B cell (primary cell): ENCODE measurements at regions not wholly inside any gene's neighbourhood (a gene's known extent, or its start where the extent isn't known, plus 50 kb on each side); places are given as distances from the start of the nearest gene placed in this dataset.
"Not testable (repeated sequence)": the region's sequence is repeated elsewhere in the genome, so short reads cannot be mapped to it uniquely, and the experiment has no call there.

Experiments
- ATAC-seq: fragments of 200-7000 bp; cut with Tn5 transposase; one replicate; pipeline ENCODE4 v1.10.0; 2021; ENCODE audit warnings: low read depth, mild to moderate bottlenecking, moderate number of reproducible peaks, moderate library complexity
- CTCF ChIA-PET: fragments of 350-600 bp; sonication (Branson Sonifier 250); formaldehyde crosslinking; loops from one replicate; lab custom pipeline; 2021; ENCODE audit warnings: antibody characterized with exemption, inconsistent platforms; lab: Charles Lee
- POLR2A ChIA-PET: fragments of 350-600 bp; sonication (Branson Sonifier 250); formaldehyde crosslinking; loops from one replicate; lab custom pipeline; 2021; ENCODE audit warnings: antibody characterized with exemption; lab: Charles Lee
- DNase-seq: peaks from one replicate; pipeline ENCODE4 v3.0.0; 2013
- H2AFZ ChIP-seq: 2 replicates; pipeline ENCODE4 v1.6.1; 2012; ENCODE audit warnings: mild to moderate bottlenecking, low read depth, low read length; ENCODE audit not compliant: insufficient read depth, poor library complexity, severe bottlenecking
- H3K27ac ChIP-seq, 2 donors: 1 replicate in 1 of 2; 2 replicates in 1 of 2; pipeline ENCODE4 v1.5.1; 2012 to 2013; ENCODE audit warnings: low read length in 2 of 2, mild to moderate bottlenecking in 2 of 2, moderate library complexity in 1 of 2
- H3K27me3 ChIP-seq, 4 experiments: fragments of 200-600 bp in 1 of 4; sonication (generic) in 1 of 4; replicated peaks in 1 of 4; 1 replicate in 2 of 4; 2 replicates in 2 of 4; pipeline versions ENCODE4 v1.6.1 to v1.7.0; 2013 to 2016; ENCODE audit warnings: low read length in 3 of 4, mild to moderate bottlenecking in 2 of 4, mixed read lengths in 1 of 4, moderate library complexity in 1 of 4; ENCODE audit not compliant: insufficient read depth in 4 of 4, control insufficient read depth in 3 of 4; ENCODE audit errors: control extremely low read depth in 1 of 4
- H3K36me3 ChIP-seq, 2 experiments: replicated peaks in 1 of 2; 1 replicate in 1 of 2; 2 replicates in 1 of 2; pipeline versions ENCODE4 v1.6.1 to v1.7.1; 2013; ENCODE audit warnings: low read length in 1 of 2; ENCODE audit not compliant: insufficient read depth in 2 of 2, control insufficient read depth in 1 of 2; ENCODE audit errors: control extremely low read depth in 1 of 2, extremely low read depth in 1 of 2
- H3K4me1 ChIP-seq, 2 donors: fragments of 200-600 bp in 1 of 2; sonication (generic) in 1 of 2; 1 replicate in 1 of 2; 2 replicates in 1 of 2; pipeline versions ENCODE4 v1.5.1 to v1.6.1; 2013 to 2017; ENCODE audit warnings: low read length in 2 of 2; ENCODE audit not compliant: control insufficient read depth in 2 of 2, insufficient read depth in 2 of 2
- H3K4me2 ChIP-seq: replicated peaks from 2 replicates; pipeline ENCODE3; 2012; ENCODE audit warnings: mild to moderate bottlenecking, low read depth, low read length; ENCODE audit not compliant: poor library complexity, severe bottlenecking
- H3K4me3 ChIP-seq, 5 experiments: fragments of 200-600 bp in 1 of 5; sonication (generic) in 1 of 5; 1 replicate in 3 of 5; 2 replicates in 2 of 5; pipeline versions ENCODE4 v1.5.1 to v1.7.0; 2011 to 2016; ENCODE audit warnings: low read length in 4 of 5, mild to moderate bottlenecking in 4 of 5, low read depth in 2 of 5, control low read depth in 1 of 5, moderate library complexity in 1 of 5; ENCODE audit not compliant: insufficient read depth in 1 of 5; ENCODE audit errors: control extremely low read depth in 1 of 5, extremely low read depth in 1 of 5
- H3K79me2 ChIP-seq: fragments of 200-600 bp; sonication (generic); one replicate; pipeline ENCODE4 v1.6.0; 2016; ENCODE audit warnings: low read length; ENCODE audit not compliant: control insufficient read depth, insufficient read depth
- H3K9ac ChIP-seq: fragments of 200-600 bp; sonication (generic); 2 replicates; pipeline ENCODE4 v1.6.1; 2017; ENCODE audit warnings: mild to moderate bottlenecking, low read length, moderate library complexity
- H3K9me3 ChIP-seq, 3 donors: one replicate each; pipeline versions ENCODE4 v1.6.1 to v1.7.1; 2013; ENCODE audit warnings: low read length in 2 of 3; ENCODE audit not compliant: control insufficient read depth in 2 of 3, insufficient read depth in 1 of 3; ENCODE audit errors: control extremely low read depth in 1 of 3
- H4K20me1 ChIP-seq: 2 replicates; pipeline ENCODE4 v1.6.0; 2012; ENCODE audit warnings: mild to moderate bottlenecking, low read length; ENCODE audit not compliant: insufficient read depth, control insufficient read depth, poor library complexity, severe bottlenecking
- H3K27ac Mint-ChIP-seq: one replicate; pipeline ENCODE4 v1.8.0; 2021; ENCODE audit warnings: mixed read lengths
- H3K27me3 Mint-ChIP-seq: one replicate; pipeline ENCODE4 v1.8.0; 2021; ENCODE audit warnings: mixed read lengths
- H3K4me1 Mint-ChIP-seq: one replicate; pipeline ENCODE4 v1.8.0; 2021; ENCODE audit warnings: mixed read lengths
- H3K4me3 Mint-ChIP-seq: one replicate; pipeline ENCODE4 v1.8.0; 2021; ENCODE audit warnings: mixed read lengths
- H3K9me3 Mint-ChIP-seq: one replicate; pipeline ENCODE4 v1.8.0; 2022; ENCODE audit warnings: mixed read lengths; ENCODE audit not compliant: insufficient read depth
- CTCF ChIP-seq: fragments of 200-600 bp; IDR thresholded peaks from one replicate; pipeline ENCODE4 v1.8.0; 2022; ENCODE audit warnings: antibody characterized with exemption, mild to moderate bottlenecking
- EZH2 ChIP-seq: IDR thresholded peaks from 2 replicates; pipeline ENCODE4 v1.6.1; 2012; ENCODE audit warnings: borderline replicate concordance, low read depth, mild to moderate bottlenecking, moderate library complexity, low read length; ENCODE audit not compliant: insufficient read depth, poor library complexity, severe bottlenecking
- WGBS: methylation state at CpG from one replicate; pipeline ENCODE4 v1.1.5; 2013; ENCODE audit warnings: missing lambda C conversion rate; ENCODE audit not compliant: insufficient coverage; 5-methylcytosine and 5-hydroxymethylcytosine counted together
- intact Hi-C: fragments of 100-400 bp; cut with micrococcal nuclease; formaldehyde crosslinking; loops from one replicate; pipeline ENCODE4 v1.10.0; 2022

- intact Hi-C loops: no loop called here
- DNase-seq: no peak
- no peaks in the 10 kb centered on the region for H3K4me1 ChIP-seq
- H2AFZ ChIP-seq: no peak overlapping the region
- no peak overlapping the region for H3K9ac ChIP-seq
- H3K27ac Mint-ChIP-seq: no peak overlapping the region
- H3K27me3 ChIP-seq: no peaks in the 10 kb centered on the region
- H3K9me3 Mint-ChIP-seq: peaks cover 14% of the 10 kb centered on the region
- TF ChIP-seq CTCF: no peak
- TF ChIP-seq EZH2: no peak
- H3K79me2 ChIP-seq: no peaks in the 10 kb centered on the region
- no peak overlapping the region for H3K4me3 ChIP-seq
- H4K20me1 ChIP-seq: no peaks in the 10 kb centered on the region
- H3K4me1 Mint-ChIP-seq: no peaks in the 10 kb centered on the region
- H3K36me3 ChIP-seq: no peaks in the 10 kb centered on the region
- CTCF ChIA-PET: no interaction called here
- no peak overlapping the region for H3K4me2 ChIP-seq
- no peaks in the 10 kb centered on the region for H3K27me3 Mint-ChIP-seq
- no peak overlapping the region for H3K4me3 Mint-ChIP-seq
- no peaks in the 10 kb centered on the region for H3K9me3 ChIP-seq
- no peak overlapping the region for H3K27ac ChIP-seq
- no peak for ATAC-seq
- POLR2A ChIA-PET: no interaction called here
- WGBS: 88% methylated on average over 2 of the region's 9 CpGs
Measured at GRCh38 chr15:96648866-96649265, 318.4 kb downstream of the NR2F2 start.

DNA sequence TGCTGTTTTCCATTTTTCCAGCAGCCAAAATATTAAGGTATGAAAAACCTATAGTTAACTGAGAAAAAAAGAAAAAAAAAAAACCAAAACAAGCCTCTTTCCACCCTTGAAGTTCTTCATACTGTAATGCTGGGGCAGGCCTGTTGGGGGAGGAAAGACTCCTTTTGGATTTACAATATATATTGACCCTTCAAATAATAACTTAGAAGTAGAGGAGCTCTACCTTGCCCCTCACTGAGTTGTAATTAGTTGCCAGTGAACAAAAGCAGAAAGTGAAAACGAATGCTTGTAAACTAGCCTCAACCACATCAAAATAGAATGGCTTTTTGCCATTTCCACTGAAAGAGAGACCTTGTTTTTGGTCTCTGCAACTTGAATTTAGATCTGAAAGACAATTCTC lies 326.6 kb downstream of the NR2F2 start:
- H3K27ac ChIP-seq: no peak overlapping the region
- DNase-seq: no peak
- CTCF ChIA-PET: no interaction called here
- H3K4me3 Mint-ChIP-seq: no peak overlapping the region
- H3K36me3 ChIP-seq: no peaks in the 10 kb centered on the region
- intact Hi-C loops: no loop called here
- no peak for ATAC-seq
- no peak overlapping the region for H3K9ac ChIP-seq
- H3K79me2 ChIP-seq: no peaks in the 10 kb centered on the region
- no peaks in the 10 kb centered on the region for H3K27me3 ChIP-seq
- no peaks in the 10 kb centered on the region for H3K9me3 ChIP-seq
- no peak overlapping the region for H3K27ac Mint-ChIP-seq
- no peaks in the 10 kb centered on the region for H3K4me1 ChIP-seq
- TF ChIP-seq CTCF (no peak), EZH2 (no peak)
- H4K20me1 ChIP-seq: no peaks in the 10 kb centered on the region
- H2AFZ ChIP-seq: no peak overlapping the region
- H3K27me3 Mint-ChIP-seq: no peaks in the 10 kb centered on the region
- H3K4me3 ChIP-seq: no peak overlapping the region
- H3K9me3 Mint-ChIP-seq: peaks cover 5% of the 10 kb centered on the region
- POLR2A ChIA-PET: no interaction called here
- no CpG with 5 or more reads among the region's 1 CpG for WGBS
- H3K4me1 Mint-ChIP-seq: no peaks in the 10 kb centered on the region
- no peak overlapping the region for H3K4me2 ChIP-seq

DNA sequence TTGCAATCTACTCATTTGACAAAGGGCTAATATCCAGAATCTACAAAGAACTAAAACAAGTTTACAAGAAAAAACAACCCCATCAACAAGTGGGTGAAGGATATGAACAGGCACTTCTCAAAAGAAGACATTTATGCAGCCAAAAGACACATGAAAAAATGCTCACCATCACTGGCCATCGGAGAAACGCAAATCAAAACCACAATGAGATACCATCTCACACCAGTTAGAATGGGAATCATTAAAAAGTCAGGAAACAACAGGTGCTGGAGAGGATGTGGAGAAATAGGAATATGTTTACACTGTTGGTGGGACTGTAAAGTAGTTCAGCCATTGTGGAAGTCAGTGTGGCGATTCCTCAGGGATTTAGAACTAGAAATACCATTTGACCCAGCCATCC lies 336.5 kb downstream of the NR2F2 start:
- H3K4me1 Mint-ChIP-seq, H2AFZ ChIP-seq, H3K4me3 ChIP-seq, ATAC-seq, H3K9me3 Mint-ChIP-seq, DNase-seq, H3K4me1 ChIP-seq, POLR2A ChIA-PET, H3K79me2 ChIP-seq, H3K36me3 ChIP-seq, H3K4me3 Mint-ChIP-seq, H3K27ac Mint-ChIP-seq, H3K27me3 ChIP-seq, H3K27me3 Mint-ChIP-seq, H4K20me1 ChIP-seq, intact Hi-C loops, H3K9me3 ChIP-seq, H3K9ac ChIP-seq, H3K4me2 ChIP-seq, CTCF ChIA-PET, H3K27ac ChIP-seq: not testable (repeated sequence)
- WGBS: no CpG with 5 or more reads among the region's 3 CpGs
